ENCODE measurements at regions not wholly inside any gene's neighbourhood (a gene's known extent, or its start where the extent isn't known, plus 50 kb on each side); places are given as distances from the start of the nearest gene placed in this dataset.

- Histone ChIP-seq H3K36me3 (no peaks in the 10 kb centered on the region), H3K27ac (replicated peaks in 1 of 4) (no peak overlapping the region), H3K9me3 (no peaks in the 10 kb centered on the region), H3K27me3 (peaks cover 0 to 55% (median 0%) of the 10 kb centered on the region in 4 donors), H3K4me1 (no peaks in the 10 kb centered on the region), H3K4me3 (no peak overlapping the region)
- intact Hi-C loops (cut with DNase I): no loop called here
- TF ChIP-seq POLR2AphosphoS5 (IDR thresholded peaks at IDR 0.05) (no peak), CTCF (IDR thresholded peaks at IDR 0.05) (no peak), POLR2A (IDR thresholded peaks at IDR 0.05; ENCODE audit: low read depth) (no peak), EP300 (IDR thresholded peaks at IDR 0.05) (no peak)
- no peak for DNase-seq (ENCODE audit: extremely low spot score)
- WGBS: 87% methylated on average over 1 of the region's 2 CpGs
These were observed 99.2 kb upstream of the B3GAT1 start for GRCh38 chr11:134511255-134511654.

GRCh38 chr11:134510233-134511040 lies 98.4 kb upstream of the B3GAT1 start:
- WGBS: 77% methylated on average over 13 of the region's 22 CpGs
- no peak overlapping the region for H3K4me3 ChIP-seq
- intact Hi-C loops (cut with DNase I): no loop called here
- H3K27ac ChIP-seq (replicated peaks in 1 of 4): no peak overlapping the region
- DNase-seq (ENCODE audit: extremely low spot score): no peak
- peaks cover 0 to 49% (median 0%) of the 10 kb centered on the region in 4 donors for H3K27me3 ChIP-seq
- H3K36me3 ChIP-seq: no peaks in the 10 kb centered on the region
- no peaks in the 10 kb centered on the region for H3K9me3 ChIP-seq
- TF ChIP-seq POLR2AphosphoS5 (IDR thresholded peaks at IDR 0.05) (no peak), POLR2A (IDR thresholded peaks at IDR 0.05; ENCODE audit: low read depth) (no peak), EP300 (IDR thresholded peaks at IDR 0.05) (no peak), CTCF (IDR thresholded peaks at IDR 0.05) (no peak)
- no peaks in the 10 kb centered on the region for H3K4me1 ChIP-seq

- intact Hi-C loops (cut with DNase I): no loop called here
- peaks cover 0 to 42% (median 0%) of the 10 kb centered on the region in 4 donors for H3K27me3 ChIP-seq
- no peak for DNase-seq (ENCODE audit: extremely low spot score)
- H3K4me1 ChIP-seq: no peaks in the 10 kb centered on the region
- TF ChIP-seq EP300 (IDR thresholded peaks at IDR 0.05) (no peak), CTCF (IDR thresholded peaks at IDR 0.05) (no peak), POLR2A (IDR thresholded peaks at IDR 0.05; ENCODE audit: low read depth) (no peak), POLR2AphosphoS5 (IDR thresholded peaks at IDR 0.05) (no peak)
- no peak overlapping the region for H3K27ac ChIP-seq (replicated peaks in 1 of 4)
- H3K9me3 ChIP-seq: no peaks in the 10 kb centered on the region
- WGBS: 84% methylated on average over 15 of the region's 20 CpGs
- H3K36me3 ChIP-seq: no peaks in the 10 kb centered on the region
- H3K4me3 ChIP-seq: no peak overlapping the region
These were observed 97.6 kb upstream of the B3GAT1 start for GRCh38 chr11:134509381-134510232.

- WGBS: 95% methylated on average over 13 of the region's 17 CpGs
- intact Hi-C loops (cut with DNase I): no loop called here
- Histone ChIP-seq H3K4me1 (no peaks in the 10 kb centered on the region), H3K27ac (replicated peaks in 1 of 4) (no peak overlapping the region), H3K9me3 (no peaks in the 10 kb centered on the region), H3K4me3 (no peak overlapping the region), H3K27me3 (peaks cover 0 to 34% (median 0%) of the 10 kb centered on the region in 4 donors), H3K36me3 (no peaks in the 10 kb centered on the region)
- DNase-seq (ENCODE audit: extremely low spot score): no peak
- TF ChIP-seq EP300 (IDR thresholded peaks at IDR 0.05): no peak
- TF ChIP-seq POLR2A (IDR thresholded peaks at IDR 0.05; ENCODE audit: low read depth): no peak
- TF ChIP-seq CTCF (IDR thresholded peaks at IDR 0.05): no peak
- TF ChIP-seq POLR2AphosphoS5 (IDR thresholded peaks at IDR 0.05): no peak
These were observed 96.4 kb upstream of the B3GAT1 start for GRCh38 chr11:134508219-134508990.

All from esophagus muscularis mucosa (tissue), 4 donors.